ENCODE measurements at regions not wholly inside any gene's neighbourhood (a gene's known extent, or its start where the extent isn't known, plus 50 kb on each side); places are given as distances from the start of the nearest gene placed in this dataset.

DNA sequence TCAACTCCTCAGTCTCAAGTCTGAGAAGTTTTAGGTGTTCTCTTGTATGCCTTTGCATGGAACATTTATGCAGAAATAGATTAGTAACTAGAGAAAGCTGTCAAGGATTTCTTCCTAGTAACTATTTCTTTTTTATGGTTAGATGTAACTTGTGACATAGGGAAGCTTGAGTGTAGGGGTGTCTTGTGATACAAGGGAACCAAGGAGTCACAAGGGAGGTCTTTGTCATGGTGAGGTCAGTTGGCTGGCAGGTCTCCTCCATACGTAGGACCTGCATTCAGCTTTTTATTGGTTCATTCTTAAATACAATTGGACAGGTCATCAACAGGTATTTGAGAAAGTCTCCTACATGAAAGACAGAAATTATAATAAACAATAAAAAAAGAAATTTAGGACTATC is 394.0 kb upstream of the CCDC196 start:
- TF ChIP-seq, protein P1, sequence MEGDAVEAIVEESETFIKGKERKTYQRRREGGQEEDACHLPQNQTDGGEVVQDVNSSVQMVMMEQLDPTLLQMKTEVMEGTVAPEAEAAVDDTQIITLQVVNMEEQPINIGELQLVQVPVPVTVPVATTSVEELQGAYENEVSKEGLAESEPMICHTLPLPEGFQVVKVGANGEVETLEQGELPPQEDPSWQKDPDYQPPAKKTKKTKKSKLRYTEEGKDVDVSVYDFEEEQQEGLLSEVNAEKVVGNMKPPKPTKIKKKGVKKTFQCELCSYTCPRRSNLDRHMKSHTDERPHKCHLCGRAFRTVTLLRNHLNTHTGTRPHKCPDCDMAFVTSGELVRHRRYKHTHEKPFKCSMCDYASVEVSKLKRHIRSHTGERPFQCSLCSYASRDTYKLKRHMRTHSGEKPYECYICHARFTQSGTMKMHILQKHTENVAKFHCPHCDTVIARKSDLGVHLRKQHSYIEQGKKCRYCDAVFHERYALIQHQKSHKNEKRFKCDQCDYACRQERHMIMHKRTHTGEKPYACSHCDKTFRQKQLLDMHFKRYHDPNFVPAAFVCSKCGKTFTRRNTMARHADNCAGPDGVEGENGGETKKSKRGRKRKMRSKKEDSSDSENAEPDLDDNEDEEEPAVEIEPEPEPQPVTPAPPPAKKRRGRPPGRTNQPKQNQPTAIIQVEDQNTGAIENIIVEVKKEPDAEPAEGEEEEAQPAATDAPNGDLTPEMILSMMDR (conservative IDR thresholded peaks at IDR 0.05; ENCODE audit: low read depth, low read length) = no peak
- TF ChIP-seq POLR2A (IDR thresholded peaks at IDR 0.05; ENCODE audit: low read depth, low read length) (no peak), CHD1 (IDR thresholded peaks at IDR 0.05; ENCODE audit: low read depth, low read length) (no peak), SMC3 (IDR thresholded peaks at IDR 0.05; ENCODE audit: low read depth, low read length) (no peak), RAD21 (IDR thresholded peaks at IDR 0.05; ENCODE audit: low read length) (no peak), CEBPB (IDR thresholded peaks at IDR 0.05; ENCODE audit: low read depth, low read length) (no peak), FOS (IDR thresholded peaks at IDR 0.05; ENCODE audit: low read depth, low read length) (no peak), NFE2L2 (IDR thresholded peaks at IDR 0.05; ENCODE audit: low read depth, low read length) (no peak)
- TF ChIP-seq, protein P2, sequence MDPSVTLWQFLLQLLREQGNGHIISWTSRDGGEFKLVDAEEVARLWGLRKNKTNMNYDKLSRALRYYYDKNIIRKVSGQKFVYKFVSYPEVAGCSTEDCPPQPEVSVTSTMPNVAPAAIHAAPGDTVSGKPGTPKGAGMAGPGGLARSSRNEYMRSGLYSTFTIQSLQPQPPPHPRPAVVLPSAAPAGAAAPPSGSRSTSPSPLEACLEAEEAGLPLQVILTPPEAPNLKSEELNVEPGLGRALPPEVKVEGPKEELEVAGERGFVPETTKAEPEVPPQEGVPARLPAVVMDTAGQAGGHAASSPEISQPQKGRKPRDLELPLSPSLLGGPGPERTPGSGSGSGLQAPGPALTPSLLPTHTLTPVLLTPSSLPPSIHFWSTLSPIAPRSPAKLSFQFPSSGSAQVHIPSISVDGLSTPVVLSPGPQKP (IDR thresholded peaks at IDR 0.05; ENCODE audit: borderline replicate concordance, low read depth, low read length) = no peak
